ENCODE measurements at regions not wholly inside any gene's neighbourhood (a gene's known extent, or its start where the extent isn't known, plus 50 kb on each side); places are given as distances from the start of the nearest gene placed in this dataset.

DNA sequence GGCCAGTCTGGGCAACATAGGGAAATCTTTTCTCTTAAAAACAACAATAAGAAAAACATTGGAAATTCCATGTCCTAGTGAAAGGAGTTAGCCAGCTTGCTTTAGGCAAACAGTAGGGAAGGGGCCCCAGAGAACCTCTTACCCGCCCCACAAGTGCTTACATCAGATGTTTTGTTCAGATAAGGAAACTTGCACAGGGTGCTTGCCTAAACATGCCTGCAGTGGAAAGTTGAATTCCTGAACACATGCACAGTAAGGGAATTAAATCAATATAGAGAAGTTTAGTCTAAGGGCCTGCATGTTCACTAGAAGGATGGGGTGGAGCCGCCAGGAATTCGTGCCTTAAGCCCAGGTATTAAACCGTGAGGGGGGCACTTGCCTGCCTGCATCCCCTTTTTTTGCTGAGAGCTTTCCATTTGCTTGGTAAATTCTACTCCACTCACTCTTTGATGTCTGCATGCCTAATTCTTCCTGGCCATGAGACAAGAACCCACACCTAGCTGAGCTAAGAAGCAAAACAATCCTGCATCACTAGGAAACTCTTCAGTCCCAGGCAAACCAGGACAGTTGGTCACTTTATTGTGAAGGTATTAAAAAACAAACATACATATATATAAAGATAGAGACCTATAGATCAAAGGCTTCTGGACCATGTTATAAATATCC lies 499.0 kb downstream of the SIPA1L2 start:
- Histone ChIP-seq H3K27ac (ENCODE audit: low read length) (no peak overlapping the region), H3K36me3 (ENCODE audit: control insufficient read depth, insufficient read depth, low read length) (no peaks in the 10 kb centered on the region), H3K27me3 (ENCODE audit: control insufficient read depth, insufficient read depth, low read length) (no peaks in the 10 kb centered on the region), H3K9me3 (ENCODE audit: control insufficient read depth, insufficient read depth, low read depth, low read length) (0 out of 2 replicates have a peak, but pooled peaks cover 5% of the 10 kb centered on the region), H3K4me3 (ENCODE audit: low read depth in 2 of 2, low read length in 2 of 2) (no peak overlapping the region), H3K4me1 (ENCODE audit: control insufficient read depth, insufficient read depth, low read length) (no peaks in the 10 kb centered on the region)
- ATAC-seq, result no peak
- in situ Hi-C loops (cut with HindIII; ENCODE audit: low pct_unique_long_range_greater_than_20kb, low sequenced_read_pairs) (no loop called here), intact Hi-C loops (cut with micrococcal nuclease; ENCODE audit: unreplicated experiment) (no loop called here)
- ChIA-PET POLR2A (no interaction called here), CTCF (no interaction called here)
- no peak for DNase-seq (ENCODE audit: low read depth, low spot score)
- no peak for TF ChIP-seq SIN3A (IDR thresholded peaks at IDR 0.05; ENCODE audit: borderline replicate concordance, insufficient read depth, low read depth, low read length)
- TF ChIP-seq, protein P1, sequence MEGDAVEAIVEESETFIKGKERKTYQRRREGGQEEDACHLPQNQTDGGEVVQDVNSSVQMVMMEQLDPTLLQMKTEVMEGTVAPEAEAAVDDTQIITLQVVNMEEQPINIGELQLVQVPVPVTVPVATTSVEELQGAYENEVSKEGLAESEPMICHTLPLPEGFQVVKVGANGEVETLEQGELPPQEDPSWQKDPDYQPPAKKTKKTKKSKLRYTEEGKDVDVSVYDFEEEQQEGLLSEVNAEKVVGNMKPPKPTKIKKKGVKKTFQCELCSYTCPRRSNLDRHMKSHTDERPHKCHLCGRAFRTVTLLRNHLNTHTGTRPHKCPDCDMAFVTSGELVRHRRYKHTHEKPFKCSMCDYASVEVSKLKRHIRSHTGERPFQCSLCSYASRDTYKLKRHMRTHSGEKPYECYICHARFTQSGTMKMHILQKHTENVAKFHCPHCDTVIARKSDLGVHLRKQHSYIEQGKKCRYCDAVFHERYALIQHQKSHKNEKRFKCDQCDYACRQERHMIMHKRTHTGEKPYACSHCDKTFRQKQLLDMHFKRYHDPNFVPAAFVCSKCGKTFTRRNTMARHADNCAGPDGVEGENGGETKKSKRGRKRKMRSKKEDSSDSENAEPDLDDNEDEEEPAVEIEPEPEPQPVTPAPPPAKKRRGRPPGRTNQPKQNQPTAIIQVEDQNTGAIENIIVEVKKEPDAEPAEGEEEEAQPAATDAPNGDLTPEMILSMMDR (IDR thresholded peaks at IDR 0.05), result no peak
- TF ChIP-seq, protein P2, sequence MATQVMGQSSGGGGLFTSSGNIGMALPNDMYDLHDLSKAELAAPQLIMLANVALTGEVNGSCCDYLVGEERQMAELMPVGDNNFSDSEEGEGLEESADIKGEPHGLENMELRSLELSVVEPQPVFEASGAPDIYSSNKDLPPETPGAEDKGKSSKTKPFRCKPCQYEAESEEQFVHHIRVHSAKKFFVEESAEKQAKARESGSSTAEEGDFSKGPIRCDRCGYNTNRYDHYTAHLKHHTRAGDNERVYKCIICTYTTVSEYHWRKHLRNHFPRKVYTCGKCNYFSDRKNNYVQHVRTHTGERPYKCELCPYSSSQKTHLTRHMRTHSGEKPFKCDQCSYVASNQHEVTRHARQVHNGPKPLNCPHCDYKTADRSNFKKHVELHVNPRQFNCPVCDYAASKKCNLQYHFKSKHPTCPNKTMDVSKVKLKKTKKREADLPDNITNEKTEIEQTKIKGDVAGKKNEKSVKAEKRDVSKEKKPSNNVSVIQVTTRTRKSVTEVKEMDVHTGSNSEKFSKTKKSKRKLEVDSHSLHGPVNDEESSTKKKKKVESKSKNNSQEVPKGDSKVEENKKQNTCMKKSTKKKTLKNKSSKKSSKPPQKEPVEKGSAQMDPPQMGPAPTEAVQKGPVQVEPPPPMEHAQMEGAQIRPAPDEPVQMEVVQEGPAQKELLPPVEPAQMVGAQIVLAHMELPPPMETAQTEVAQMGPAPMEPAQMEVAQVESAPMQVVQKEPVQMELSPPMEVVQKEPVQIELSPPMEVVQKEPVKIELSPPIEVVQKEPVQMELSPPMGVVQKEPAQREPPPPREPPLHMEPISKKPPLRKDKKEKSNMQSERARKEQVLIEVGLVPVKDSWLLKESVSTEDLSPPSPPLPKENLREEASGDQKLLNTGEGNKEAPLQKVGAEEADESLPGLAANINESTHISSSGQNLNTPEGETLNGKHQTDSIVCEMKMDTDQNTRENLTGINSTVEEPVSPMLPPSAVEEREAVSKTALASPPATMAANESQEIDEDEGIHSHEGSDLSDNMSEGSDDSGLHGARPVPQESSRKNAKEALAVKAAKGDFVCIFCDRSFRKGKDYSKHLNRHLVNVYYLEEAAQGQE (IDR thresholded peaks at IDR 0.05; ENCODE audit: insufficient read depth in 1 of 2, low read depth in 2 of 2, low read length in 1 of 2), result no peak
- TF ChIP-seq TCF7L2 (IDR thresholded peaks at IDR 0.05; ENCODE audit: low read depth, low read length), result no peak
- no peak for TF ChIP-seq POLR2AphosphoS5 (IDR thresholded peaks at IDR 0.05; ENCODE audit: low read depth, low read length)
- BruUV-seq (replicated peaks), result no TSS peak

DNA sequence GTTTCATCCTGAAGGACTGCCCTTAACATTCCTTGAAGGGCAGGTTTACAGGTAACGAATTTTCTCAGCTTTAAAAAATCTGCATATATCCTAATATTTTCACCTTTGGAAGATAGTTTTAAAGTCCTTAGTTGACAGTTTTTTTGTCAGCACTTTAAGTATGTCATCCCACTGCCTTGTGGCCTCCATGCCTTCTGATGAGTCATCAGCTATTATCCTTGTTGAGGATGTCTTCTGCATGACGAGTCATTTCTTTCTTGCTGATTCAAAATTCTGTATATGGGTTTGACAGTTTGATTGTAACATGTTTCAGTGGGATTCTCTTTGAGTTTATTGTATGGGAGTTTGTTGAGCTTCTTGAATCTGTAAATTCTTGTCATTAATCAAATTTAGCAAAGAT lies 500.6 kb downstream of the DISC1 start:
- ATAC-seq (no peak), DNase-seq (ENCODE audit: low read depth, low spot score) (no peak)
- H3K4me3 ChIP-seq (ENCODE audit: low read depth in 2 of 2, low read length in 2 of 2), result no peak overlapping the region
- TF ChIP-seq, protein P2 (IDR thresholded peaks at IDR 0.05; ENCODE audit: insufficient read depth in 1 of 2, low read depth in 2 of 2, low read length in 1 of 2), result no peak
- TF ChIP-seq TCF7L2 (IDR thresholded peaks at IDR 0.05; ENCODE audit: low read depth, low read length) (no peak), POLR2AphosphoS5 (IDR thresholded peaks at IDR 0.05; ENCODE audit: low read depth, low read length) (no peak), SIN3A (IDR thresholded peaks at IDR 0.05; ENCODE audit: borderline replicate concordance, insufficient read depth, low read depth, low read length) (no peak)
- TF ChIP-seq, protein P1 (IDR thresholded peaks at IDR 0.05), result no peak
- ChIA-PET POLR2A (no interaction called here), CTCF (no interaction called here)
- intact Hi-C loops (cut with micrococcal nuclease; ENCODE audit: unreplicated experiment), result no loop called here
- no peaks in the 10 kb centered on the region for H3K27me3 ChIP-seq (ENCODE audit: control insufficient read depth, insufficient read depth, low read length)
- no peaks in the 10 kb centered on the region for H3K36me3 ChIP-seq (ENCODE audit: control insufficient read depth, insufficient read depth, low read length)
- H3K9me3 ChIP-seq (ENCODE audit: control insufficient read depth, insufficient read depth, low read depth, low read length), result 0 out of 2 replicates have a peak, but pooled peaks cover 5% of the 10 kb centered on the region
- BruUV-seq (replicated peaks), result no TSS peak
- H3K4me1 ChIP-seq (ENCODE audit: control insufficient read depth, insufficient read depth, low read length), result no peaks in the 10 kb centered on the region
- H3K27ac ChIP-seq (ENCODE audit: low read length), result no peak overlapping the region
- in situ Hi-C loops (cut with HindIII; ENCODE audit: low pct_unique_long_range_greater_than_20kb, low sequenced_read_pairs), result no loop called here
